Choroid plexus epithelial cell (primary cell): ENCODE measurements at regions not wholly inside any gene's neighbourhood (a gene's known extent, or its start where the extent isn't known, plus 50 kb on each side); places are given as distances from the start of the nearest gene placed in this dataset.

Experiments
- DNase-seq: peaks from one replicate; pipeline ENCODE4 v3.0.0-alpha.2; 2010; ENCODE audit warnings: low read depth
- H3K4me3 ChIP-seq: 2 replicates; pipeline ENCODE4 v1.5.1; 2011; ENCODE audit warnings: low read depth, mild to moderate bottlenecking, control low read depth, low read length, moderate library complexity
- TF ChIP-seq, protein P1 (sequence below): conservative IDR thresholded peaks from 2 replicates; pipeline ENCODE4 v1.5.1; 2011; ENCODE audit warnings: low read depth, mild to moderate bottlenecking, control low read depth, inconsistent platforms, low read length, moderate library complexity

DNA sequence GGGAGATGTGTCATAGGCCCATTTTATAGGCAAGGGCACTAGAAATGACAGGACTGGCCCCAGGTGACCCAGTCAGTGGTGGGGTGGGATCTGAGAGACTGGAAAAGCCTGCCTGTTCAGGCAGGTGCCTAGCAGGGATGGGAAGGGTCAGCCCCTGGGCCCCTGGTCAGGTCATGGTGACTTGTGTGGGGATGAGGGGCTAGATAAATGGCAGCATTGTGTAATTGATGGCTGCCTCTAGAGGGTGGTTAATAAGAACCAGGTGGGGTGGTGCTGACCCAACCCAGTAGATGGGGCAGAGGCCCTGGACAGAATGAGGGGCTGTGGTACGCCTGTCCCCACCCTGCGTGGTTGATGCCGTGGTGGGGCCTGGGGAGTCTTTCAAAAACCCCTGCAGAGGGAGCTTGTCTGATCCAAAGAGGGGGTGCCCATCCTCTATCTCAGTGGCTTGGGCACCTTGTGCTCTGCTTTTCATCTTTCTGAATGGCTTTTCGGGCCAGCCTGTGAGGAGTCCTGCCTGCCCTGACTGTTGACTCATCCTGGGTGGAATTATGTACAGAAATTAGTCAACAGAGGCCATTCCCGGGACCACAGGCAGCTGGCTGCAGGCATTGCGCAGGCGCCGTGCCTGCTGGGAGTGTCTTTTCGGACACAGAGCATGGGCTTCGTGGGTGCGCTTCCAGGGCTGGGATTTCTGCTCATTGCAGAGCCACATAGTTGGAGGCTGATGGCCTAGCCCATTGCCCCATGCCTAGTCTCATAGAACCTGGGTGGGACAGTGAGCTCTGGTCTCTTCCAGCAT lies 93.6 kb upstream of the PITX1 start:
- DNase-seq: peak; percentile 30
- no peak overlapping the region for H3K4me3 ChIP-seq
- TF ChIP-seq, protein P1, sequence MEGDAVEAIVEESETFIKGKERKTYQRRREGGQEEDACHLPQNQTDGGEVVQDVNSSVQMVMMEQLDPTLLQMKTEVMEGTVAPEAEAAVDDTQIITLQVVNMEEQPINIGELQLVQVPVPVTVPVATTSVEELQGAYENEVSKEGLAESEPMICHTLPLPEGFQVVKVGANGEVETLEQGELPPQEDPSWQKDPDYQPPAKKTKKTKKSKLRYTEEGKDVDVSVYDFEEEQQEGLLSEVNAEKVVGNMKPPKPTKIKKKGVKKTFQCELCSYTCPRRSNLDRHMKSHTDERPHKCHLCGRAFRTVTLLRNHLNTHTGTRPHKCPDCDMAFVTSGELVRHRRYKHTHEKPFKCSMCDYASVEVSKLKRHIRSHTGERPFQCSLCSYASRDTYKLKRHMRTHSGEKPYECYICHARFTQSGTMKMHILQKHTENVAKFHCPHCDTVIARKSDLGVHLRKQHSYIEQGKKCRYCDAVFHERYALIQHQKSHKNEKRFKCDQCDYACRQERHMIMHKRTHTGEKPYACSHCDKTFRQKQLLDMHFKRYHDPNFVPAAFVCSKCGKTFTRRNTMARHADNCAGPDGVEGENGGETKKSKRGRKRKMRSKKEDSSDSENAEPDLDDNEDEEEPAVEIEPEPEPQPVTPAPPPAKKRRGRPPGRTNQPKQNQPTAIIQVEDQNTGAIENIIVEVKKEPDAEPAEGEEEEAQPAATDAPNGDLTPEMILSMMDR: no peak

DNA sequence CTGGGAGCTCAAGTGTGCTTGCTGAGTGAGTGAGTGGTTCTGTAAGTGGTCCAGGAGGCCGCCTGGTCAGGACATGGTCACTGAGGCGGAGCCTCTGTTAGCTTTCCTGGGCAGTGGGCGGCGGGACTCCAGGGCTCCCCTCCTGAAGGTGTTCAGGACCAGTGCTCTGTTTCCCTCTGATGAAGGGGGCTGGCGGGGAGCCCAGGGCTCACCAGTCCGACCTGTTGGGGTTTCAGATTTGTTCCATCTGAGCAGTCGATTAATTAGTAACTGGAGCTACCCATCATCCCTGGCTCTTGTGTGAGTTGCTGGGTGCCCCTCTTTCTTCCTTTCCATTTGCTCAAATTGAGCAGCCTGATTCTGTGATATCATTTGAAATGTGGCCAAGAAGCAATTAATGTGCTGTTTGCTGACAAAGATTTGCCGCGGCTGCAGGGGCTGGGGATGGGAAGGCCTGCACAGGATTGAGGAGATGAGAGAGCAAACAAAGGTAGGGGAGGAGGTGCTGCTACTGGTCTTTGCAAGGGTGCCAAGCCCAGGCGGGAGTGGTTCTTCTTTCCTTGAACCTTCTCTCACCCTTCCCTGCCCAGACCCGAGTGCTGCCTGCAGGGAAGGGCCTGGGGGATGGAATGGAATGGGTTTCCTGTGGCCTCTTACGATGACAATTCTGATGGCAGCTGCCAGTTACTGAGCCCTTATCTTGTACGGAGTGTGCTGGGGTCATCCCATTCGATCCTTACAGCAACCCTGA lies 92.8 kb upstream of the PITX1 start:
- DNase-seq: no peak
- no peak overlapping the region for H3K4me3 ChIP-seq
- TF ChIP-seq, protein P1: no peak

DNA sequence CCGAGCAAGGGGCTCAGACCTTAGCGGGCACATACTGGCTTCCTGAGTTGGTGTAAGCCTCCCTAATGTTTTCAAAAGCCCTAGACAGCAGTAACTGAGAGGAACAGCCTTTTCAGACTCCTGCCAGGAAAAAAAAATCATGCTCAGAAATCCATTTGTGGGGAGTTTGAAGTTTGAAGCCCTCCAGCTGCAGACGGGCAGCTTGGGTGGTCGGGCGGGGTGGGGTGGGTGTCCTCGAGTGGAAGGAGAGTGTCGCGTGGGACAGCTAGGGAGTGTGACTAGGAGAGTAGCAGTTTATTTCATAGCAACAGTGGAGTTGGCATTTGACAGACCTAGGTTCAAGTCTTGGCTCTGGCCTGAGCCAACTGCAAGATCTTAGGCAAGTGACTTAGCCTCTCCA lies 90.7 kb upstream of the PITX1 start:
- no peak overlapping the region for H3K4me3 ChIP-seq
- no peak for DNase-seq
- TF ChIP-seq, protein P1: no peak

DNA sequence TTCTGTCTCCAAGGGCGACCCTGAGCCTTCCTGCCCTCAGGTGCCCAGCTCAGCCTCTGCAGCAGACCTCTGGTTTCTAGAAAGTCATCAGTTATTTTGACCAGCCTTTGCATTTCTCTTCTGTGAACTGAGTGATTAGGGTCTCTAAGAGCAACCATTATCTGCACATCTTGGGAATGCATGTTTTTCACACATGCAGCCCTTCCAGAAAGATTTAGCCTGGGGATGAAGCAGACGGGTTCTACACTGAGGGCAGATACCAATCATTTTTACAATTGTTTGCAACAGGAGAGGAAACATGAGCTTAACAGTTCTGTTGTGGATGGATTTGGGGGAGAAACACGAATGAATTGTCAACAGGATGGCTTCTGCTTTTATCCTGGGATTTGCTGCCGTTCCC lies 90.1 kb upstream of the PITX1 start:
- TF ChIP-seq, protein P1: no peak
- H3K4me3 ChIP-seq: no peak overlapping the region
- no peak for DNase-seq

DNA sequence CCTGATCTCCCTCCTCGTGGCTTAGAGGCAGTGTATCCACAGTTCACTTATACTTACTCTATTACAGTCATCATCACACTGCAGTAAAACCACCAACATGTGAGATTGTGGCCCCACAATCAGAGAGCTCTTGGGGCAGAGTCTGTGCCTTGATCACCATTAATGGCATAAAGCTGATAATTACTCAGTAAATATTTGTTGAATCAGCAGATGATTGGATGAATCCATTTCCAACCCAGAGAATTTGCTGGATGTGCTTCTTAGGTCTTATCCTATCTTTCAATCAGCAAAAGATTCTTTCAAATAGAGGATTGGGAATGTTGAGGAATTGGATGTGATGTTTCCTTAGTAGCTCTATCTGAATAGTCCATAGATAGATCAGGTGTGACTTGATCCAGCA lies 88.8 kb upstream of the PITX1 start:
- TF ChIP-seq, protein P1: no peak
- no peak for DNase-seq

DNA sequence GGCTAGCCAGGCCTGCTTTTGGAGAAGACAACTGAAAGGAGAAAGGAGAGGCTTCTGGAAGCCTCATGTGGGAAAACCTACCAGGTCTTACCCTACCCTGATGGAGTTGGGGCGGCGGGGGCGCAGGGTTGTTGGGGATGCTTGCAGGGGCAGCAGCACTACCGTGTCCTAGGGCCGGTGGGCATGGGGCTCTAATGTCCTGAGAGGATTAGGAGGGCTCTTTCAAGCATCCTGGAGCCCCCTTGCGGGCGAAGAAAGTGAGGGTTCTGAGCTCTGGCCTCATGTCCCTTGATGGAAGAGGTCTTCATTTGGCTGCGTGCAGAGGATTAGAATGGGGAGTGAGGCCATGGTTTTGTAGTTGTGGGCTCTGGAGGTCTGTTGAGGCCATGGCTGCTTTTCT lies 86.9 kb upstream of the PITX1 start:
- no peak for DNase-seq
- H3K4me3 ChIP-seq: no peak overlapping the region
- TF ChIP-seq, protein P1: no peak

More for the DNA sequence above, 88.8 kb upstream of the PITX1 start:
- H3K4me3 ChIP-seq: no peak overlapping the region
